CD4-positive, alpha-beta memory T cell (primary cell): ENCODE measurements at regions not wholly inside any gene's neighbourhood (a gene's known extent, or its start where the extent isn't known, plus 50 kb on each side); places are given as distances from the start of the nearest gene placed in this dataset.

ENCODE experiments used
- CTCF ChIA-PET: fragments of 350-600 bp; sonication (Branson Sonifier 250); formaldehyde crosslinking; loops from one replicate; lab custom pipeline; 2021; ENCODE audit warnings: inconsistent platforms; ENCODE audit not compliant: partially characterized antibody; lab: Charles Lee
- POLR2A ChIA-PET: fragments of 350-600 bp; sonication (Branson Sonifier 250); formaldehyde crosslinking; loops from one replicate; lab custom pipeline; 2021; ENCODE audit not compliant: partially characterized antibody; lab: Charles Lee
- DNase-seq, 5 donors: peaks; one replicate each; pipeline versions ENCODE4 v3.0.0 to v3.0.0-alpha.2; 2020 to 2022; ENCODE audit warnings: mixed read lengths in 1 of 5
- H3K27ac ChIP-seq: one replicate; pipeline ENCODE4 v1.7.0; 2013; ENCODE audit warnings: low read depth, low read length
- H3K27me3 ChIP-seq: 2 replicates; pipeline ENCODE4 v1.7.0; 2013; ENCODE audit warnings: mild to moderate bottlenecking, low read length, moderate library complexity; ENCODE audit not compliant: insufficient read depth
- H3K36me3 ChIP-seq: 2 replicates; pipeline ENCODE4 v1.7.0; 2013; ENCODE audit warnings: mild to moderate bottlenecking, low read length, moderate library complexity; ENCODE audit not compliant: insufficient read depth
- H3K4me1 ChIP-seq: 2 replicates; pipeline ENCODE4 v1.7.0; 2013; ENCODE audit warnings: mild to moderate bottlenecking, low read length, moderate library complexity; ENCODE audit not compliant: insufficient read depth
- H3K4me3 ChIP-seq, 2 donors: one replicate each; pipeline ENCODE4 v1.7.0; 2013; ENCODE audit warnings: low read length in 2 of 2, mild to moderate bottlenecking in 1 of 2
- H3K9me3 ChIP-seq, 2 donors: one replicate each; pipeline ENCODE4 v1.7.0; 2013; ENCODE audit warnings: low read length in 2 of 2, control low read depth in 1 of 2; ENCODE audit not compliant: control insufficient read depth in 1 of 2
- H3K27ac Mint-ChIP-seq, 7 donors: one replicate each; pipeline ENCODE4 v1.8.0; 2020 to 2021; ENCODE audit warnings: mixed read lengths in 7 of 7, mild to moderate bottlenecking in 6 of 7, inconsistent platforms in 3 of 7, moderate library complexity in 3 of 7
- H3K27me3 Mint-ChIP-seq, 2 donors: one replicate each; pipeline ENCODE4 v1.8.0; 2020 to 2021; ENCODE audit warnings: mixed read lengths in 2 of 2
- H3K36me3 Mint-ChIP-seq, 2 donors: one replicate each; pipeline ENCODE4 v1.8.0; 2020 to 2021; ENCODE audit warnings: mixed read lengths in 2 of 2, inconsistent platforms in 1 of 2, mild to moderate bottlenecking in 1 of 2
- H3K4me1 Mint-ChIP-seq, 4 donors: one replicate each; pipeline ENCODE4 v1.8.0; 2020 to 2021; ENCODE audit warnings: mixed read lengths in 4 of 4, mild to moderate bottlenecking in 1 of 4
- H3K4me3 Mint-ChIP-seq, 8 donors: one replicate each; pipeline ENCODE4 v1.8.0; 2020 to 2021; ENCODE audit warnings: mixed read lengths in 8 of 8, mild to moderate bottlenecking in 7 of 8, moderate library complexity in 6 of 8, inconsistent platforms in 3 of 8
- H3K9me3 Mint-ChIP-seq, 8 donors: one replicate each; pipeline ENCODE4 v1.8.0; 2020 to 2021; ENCODE audit warnings: mixed read lengths in 8 of 8, mild to moderate bottlenecking in 5 of 8, inconsistent platforms in 3 of 8, moderate library complexity in 1 of 8
- intact Hi-C: fragments of 100-400 bp; cut with micrococcal nuclease; formaldehyde crosslinking; loops from one replicate; pipeline ENCODE4 v1.15.1; 2023

DNA sequence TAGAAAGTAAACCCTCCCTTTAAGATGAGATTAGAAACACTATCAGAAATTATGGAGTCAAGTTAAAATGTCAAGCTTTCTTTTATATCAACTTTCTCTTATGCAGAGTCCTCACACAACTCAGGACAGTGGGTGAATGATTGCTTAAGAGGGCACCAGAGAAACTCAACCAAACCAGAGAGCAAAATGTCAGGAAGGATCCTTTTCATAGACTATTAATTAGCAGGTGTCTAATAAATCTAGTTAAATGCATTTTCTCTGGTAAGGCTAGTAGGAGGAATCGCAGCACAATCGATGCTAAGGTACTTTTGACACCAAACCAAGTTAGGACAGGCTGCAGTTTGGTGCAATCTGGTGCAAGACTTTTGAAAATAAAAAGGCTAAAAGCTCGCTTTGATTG lies 614.7 kb upstream of the FOXG1 start:
- Mint-ChIP-seq H3K4me3 (no peak overlapping the region), H3K4me1 (no peaks in the 10 kb centered on the region), H3K9me3 (peaks cover 2 to 24% (median 12%) of the 10 kb centered on the region in 8 donors), H3K36me3 (no peaks in the 10 kb centered on the region), H3K27ac (no peak overlapping the region), H3K27me3 (no peaks in the 10 kb centered on the region)
- intact Hi-C loops, result no loop called here
- H3K27me3 ChIP-seq, result no peaks in the 10 kb centered on the region
- no peaks in the 10 kb centered on the region for H3K36me3 ChIP-seq
- ChIA-PET POLR2A (no interaction called here), CTCF (no interaction called here)
- no peak for DNase-seq
- no peaks in the 10 kb centered on the region for H3K9me3 ChIP-seq
- H3K4me3 ChIP-seq, result no peak overlapping the region
- H3K27ac ChIP-seq, result no peak overlapping the region
- H3K4me1 ChIP-seq, result no peaks in the 10 kb centered on the region

DNA sequence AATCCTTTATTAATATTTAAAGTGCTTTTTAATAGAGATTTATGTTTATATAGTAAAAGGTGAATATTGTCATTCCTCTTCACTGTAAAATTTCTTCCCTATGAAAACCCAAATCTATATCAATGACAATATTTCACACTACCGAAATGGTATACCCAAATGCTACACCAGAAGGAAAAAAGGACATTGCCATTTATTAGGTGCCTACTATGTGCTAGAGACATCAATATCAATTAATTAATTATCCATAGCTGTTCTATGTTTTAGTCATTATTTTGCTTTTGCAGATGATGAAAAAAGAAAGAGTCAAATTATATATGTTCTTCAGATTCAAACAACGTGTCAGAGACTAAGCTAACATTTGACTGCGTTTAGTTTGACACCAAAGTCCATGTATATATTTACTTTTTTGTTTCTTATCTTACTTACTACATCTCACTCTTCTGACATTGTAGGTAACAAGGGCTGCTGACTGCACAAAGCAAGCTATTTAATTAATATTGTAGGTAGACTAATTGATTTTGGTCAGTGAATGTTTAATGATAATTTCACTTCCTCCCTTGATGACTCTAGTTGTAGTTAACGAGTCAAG lies 614.0 kb upstream of the FOXG1 start:
- Histone ChIP-seq H3K9me3 (no peaks in the 10 kb centered on the region), H3K27ac (no peak overlapping the region), H3K4me1 (no peaks in the 10 kb centered on the region), H3K36me3 (no peaks in the 10 kb centered on the region), H3K27me3 (no peaks in the 10 kb centered on the region), H3K4me3 (no peak overlapping the region)
- DNase-seq, result no peak
- ChIA-PET CTCF (no interaction called here), POLR2A (no interaction called here)
- H3K4me1 Mint-ChIP-seq, result no peaks in the 10 kb centered on the region
- H3K4me3 Mint-ChIP-seq, result no peak overlapping the region
- H3K27me3 Mint-ChIP-seq, result no peaks in the 10 kb centered on the region
- no peak overlapping the region for H3K27ac Mint-ChIP-seq
- H3K9me3 Mint-ChIP-seq, result peaks cover 2 to 20% (median 11%) of the 10 kb centered on the region in 8 donors
- H3K36me3 Mint-ChIP-seq, result no peaks in the 10 kb centered on the region
- intact Hi-C loops, result no loop called here

DNA sequence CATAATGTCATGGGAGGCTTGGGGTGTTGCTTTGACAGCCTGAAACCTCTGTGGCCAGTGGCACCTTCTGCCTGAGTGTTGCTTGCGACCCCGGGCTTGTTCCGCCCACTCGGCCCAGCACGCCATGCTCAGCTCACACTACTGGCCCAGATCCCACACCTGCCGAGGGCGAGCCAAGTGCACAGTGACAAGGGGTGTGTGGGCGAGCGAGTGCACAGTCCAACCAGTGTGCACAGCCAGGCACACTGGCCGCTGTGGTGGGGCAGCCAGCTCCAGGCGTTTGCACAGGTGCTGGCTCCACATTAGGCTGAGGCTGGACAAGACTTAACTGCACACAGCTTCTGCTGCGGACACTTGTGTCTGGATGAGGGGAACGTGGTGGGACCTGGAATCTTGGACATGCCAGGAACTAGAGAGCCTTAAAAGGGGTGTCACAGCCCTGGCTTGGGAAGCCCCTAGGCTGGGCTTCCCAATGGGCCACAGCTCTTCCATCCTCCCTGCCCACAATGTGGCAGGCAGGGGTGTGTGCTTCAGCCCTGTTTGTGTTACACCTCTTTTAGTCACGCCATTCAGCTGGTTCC lies 609.2 kb upstream of the FOXG1 start:
- ChIA-PET CTCF (no interaction called here), POLR2A (no interaction called here)
- Mint-ChIP-seq H3K36me3 (no peaks in the 10 kb centered on the region), H3K27me3 (no peaks in the 10 kb centered on the region), H3K9me3 (peaks cover 2 to 25% (median 9%) of the 10 kb centered on the region in 8 donors), H3K27ac (no peak overlapping the region), H3K4me1 (no peaks in the 10 kb centered on the region), H3K4me3 (no peak overlapping the region)
- DNase-seq, result peak in 1 of 5 donors; percentile 14
- Histone ChIP-seq H3K36me3 (no peaks in the 10 kb centered on the region), H3K4me3 (no peak overlapping the region), H3K9me3 (peaks cover 0 to 5% of the 10 kb centered on the region in 2 donors), H3K27me3 (no peaks in the 10 kb centered on the region), H3K27ac (no peak overlapping the region), H3K4me1 (no peaks in the 10 kb centered on the region)
- intact Hi-C loops, result no loop called here

DNA sequence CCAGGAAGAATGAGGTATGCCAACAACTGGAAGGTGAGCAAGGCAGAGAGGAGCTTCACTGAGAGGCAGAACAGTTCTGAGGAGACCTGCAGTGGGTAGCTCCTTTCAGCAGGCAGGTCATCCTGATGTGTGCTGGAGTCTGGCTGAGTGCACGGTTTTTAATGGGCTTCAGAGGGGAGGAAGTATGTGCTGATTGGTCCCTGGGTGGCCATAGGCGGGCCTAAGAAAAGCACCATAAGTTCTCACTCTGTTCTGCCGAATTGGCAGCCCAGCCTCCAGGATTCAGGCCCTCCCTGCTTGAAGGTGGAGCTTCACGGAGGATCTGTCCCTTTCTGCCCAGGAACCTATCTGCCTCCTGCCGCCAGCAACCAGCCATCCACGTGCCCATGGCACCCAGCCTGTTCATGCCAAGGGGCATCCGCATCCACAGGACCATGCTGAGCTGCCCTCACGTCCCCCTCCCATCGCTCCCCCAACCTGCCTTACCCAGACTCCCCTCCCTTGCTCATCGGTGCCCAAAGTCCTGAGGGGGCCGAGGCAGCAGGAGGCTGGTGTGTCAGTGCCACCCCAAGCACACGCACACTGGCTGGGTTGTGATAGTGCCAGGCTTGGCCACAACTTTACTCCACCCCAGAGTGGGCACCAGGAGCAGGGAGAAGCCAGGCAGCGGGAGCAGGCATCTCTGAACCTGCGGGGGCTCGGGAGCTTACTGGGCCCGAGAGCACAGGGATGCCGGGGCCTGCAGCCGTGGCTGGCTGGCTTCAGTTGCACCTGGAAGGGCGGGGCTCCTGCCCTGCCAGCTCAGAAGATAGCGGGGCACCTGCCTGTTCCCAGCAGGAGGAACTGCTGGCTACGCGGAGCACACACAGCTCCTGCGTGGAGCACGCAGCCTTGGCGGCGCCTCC lies 608.4 kb upstream of the FOXG1 start:
- no peaks in the 10 kb centered on the region for H3K36me3 Mint-ChIP-seq
- H3K9me3 ChIP-seq, result peaks cover 0 to 5% of the 10 kb centered on the region in 2 donors
- no peaks in the 10 kb centered on the region for H3K36me3 ChIP-seq
- no peak overlapping the region for H3K4me3 Mint-ChIP-seq
- no peaks in the 10 kb centered on the region for H3K27me3 ChIP-seq
- intact Hi-C loops, result no loop called here
- H3K27ac ChIP-seq, result no peak overlapping the region
- no peaks in the 10 kb centered on the region for H3K27me3 Mint-ChIP-seq
- H3K4me1 Mint-ChIP-seq, result no peaks in the 10 kb centered on the region
- no peak for DNase-seq
- no peaks in the 10 kb centered on the region for H3K4me1 ChIP-seq
- ChIA-PET POLR2A (no interaction called here), CTCF (no interaction called here)
- H3K4me3 ChIP-seq, result no peak overlapping the region
- H3K27ac Mint-ChIP-seq, result no peak overlapping the region
- peaks cover 2 to 30% (median 11%) of the 10 kb centered on the region in 8 donors for H3K9me3 Mint-ChIP-seq

DNA sequence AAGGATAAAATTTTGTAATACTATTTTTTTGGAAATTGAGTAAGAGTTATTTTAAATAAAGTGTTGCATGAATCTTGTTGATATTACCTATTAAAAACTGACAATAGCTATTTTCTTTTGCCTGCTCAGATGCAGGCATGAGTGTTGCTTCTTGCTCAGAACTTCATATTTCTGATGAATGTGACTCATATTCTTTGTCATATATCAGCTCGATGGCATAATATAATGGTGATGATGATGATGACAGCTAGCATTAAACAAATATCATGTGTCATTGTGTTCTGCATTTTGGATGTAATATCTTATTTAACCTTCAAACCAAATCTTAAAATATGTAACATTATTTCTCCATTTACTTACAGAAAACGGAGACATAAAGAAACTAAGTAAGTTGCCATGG lies 605.5 kb upstream of the FOXG1 start:
- intact Hi-C loops, result no loop called here
- no peaks in the 10 kb centered on the region for H3K36me3 Mint-ChIP-seq
- DNase-seq, result no peak
- H3K27me3 Mint-ChIP-seq, result no peaks in the 10 kb centered on the region
- no peak overlapping the region for H3K27ac Mint-ChIP-seq
- H3K36me3 ChIP-seq, result no peaks in the 10 kb centered on the region
- H3K4me1 ChIP-seq, result no peaks in the 10 kb centered on the region
- H3K4me3 ChIP-seq, result no peak overlapping the region
- POLR2A ChIA-PET, result no interaction called here
- no peaks in the 10 kb centered on the region for H3K4me1 Mint-ChIP-seq
- CTCF ChIA-PET, result no interaction called here
- no peak overlapping the region for H3K4me3 Mint-ChIP-seq
- H3K9me3 Mint-ChIP-seq, result peaks cover 0 to 33% (median 5%) of the 10 kb centered on the region in 8 donors
- no peaks in the 10 kb centered on the region for H3K27me3 ChIP-seq
- H3K27ac ChIP-seq, result no peak overlapping the region
- H3K9me3 ChIP-seq, result peaks cover 0 to 5% of the 10 kb centered on the region in 2 donors

DNA sequence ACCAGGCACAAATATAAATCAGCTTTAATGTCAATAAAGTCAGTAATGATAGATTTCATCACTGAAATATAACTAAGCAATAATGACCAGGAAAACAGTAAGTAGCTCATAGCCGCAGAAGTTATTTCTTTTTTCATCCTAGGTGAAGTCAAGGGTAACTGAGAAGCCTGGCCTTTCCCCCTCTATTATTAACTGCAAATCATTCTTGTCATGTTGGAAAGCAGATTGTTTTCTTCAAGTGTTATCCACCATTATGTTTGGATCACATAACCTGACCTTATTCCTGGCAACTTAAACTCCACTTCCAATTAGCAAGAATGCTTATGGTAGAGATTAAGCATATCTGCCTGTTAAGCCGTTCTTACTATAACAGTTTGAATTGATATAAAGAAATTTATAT lies 603.4 kb upstream of the FOXG1 start:
- Mint-ChIP-seq H3K4me1 (no peaks in the 10 kb centered on the region), H3K36me3 (no peaks in the 10 kb centered on the region), H3K4me3 (no peak overlapping the region), H3K9me3 (peaks cover 0 to 31% (median 9%) of the 10 kb centered on the region in 8 donors), H3K27me3 (no peaks in the 10 kb centered on the region), H3K27ac (no peak overlapping the region)
- intact Hi-C loops, result no loop called here
- Histone ChIP-seq H3K9me3 (no peaks in the 10 kb centered on the region), H3K4me3 (no peak overlapping the region), H3K27ac (no peak overlapping the region), H3K4me1 (no peaks in the 10 kb centered on the region), H3K36me3 (no peaks in the 10 kb centered on the region), H3K27me3 (no peaks in the 10 kb centered on the region)
- DNase-seq, result no peak
- ChIA-PET CTCF (no interaction called here), POLR2A (no interaction called here)

DNA sequence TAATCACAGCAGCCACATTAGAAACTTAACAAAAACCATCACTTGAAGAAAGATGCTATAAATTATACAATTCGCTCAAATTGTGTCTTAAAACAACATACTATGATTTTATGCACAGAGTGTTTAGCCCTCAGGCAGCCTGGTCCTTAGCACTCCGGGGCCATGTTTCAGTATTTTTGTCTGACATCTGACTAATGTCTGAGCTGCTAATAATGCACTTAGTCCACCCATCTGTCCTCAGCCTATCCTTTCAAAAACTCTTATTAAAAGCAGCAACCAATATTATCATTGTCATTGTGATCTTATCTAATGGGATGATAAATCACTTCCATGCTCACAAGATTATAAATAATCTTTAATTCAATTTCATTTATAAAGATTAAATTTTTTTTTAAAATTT lies 602.7 kb upstream of the FOXG1 start:
- Mint-ChIP-seq H3K4me1 (no peaks in the 10 kb centered on the region), H3K36me3 (no peaks in the 10 kb centered on the region), H3K4me3 (no peak overlapping the region), H3K27me3 (no peaks in the 10 kb centered on the region), H3K9me3 (peaks cover 0 to 34% (median 14%) of the 10 kb centered on the region in 8 donors), H3K27ac (no peak overlapping the region)
- no peaks in the 10 kb centered on the region for H3K36me3 ChIP-seq
- CTCF ChIA-PET, result no interaction called here
- H3K27me3 ChIP-seq, result no peaks in the 10 kb centered on the region
- intact Hi-C loops, result no loop called here
- H3K9me3 ChIP-seq, result no peaks in the 10 kb centered on the region
- no peak overlapping the region for H3K27ac ChIP-seq
- H3K4me1 ChIP-seq, result no peaks in the 10 kb centered on the region
- no peak overlapping the region for H3K4me3 ChIP-seq
- no peak for DNase-seq
- POLR2A ChIA-PET, result no interaction called here
